Ishikawa (cell line): ENCODE measurements at regions not wholly inside any gene's neighbourhood (a gene's known extent, or its start where the extent isn't known, plus 50 kb on each side); places are given as distances from the start of the nearest gene placed in this dataset.

Source experiments
- EP300 ChIP-seq: IDR thresholded peaks from 2 replicates; pipeline ENCODE4 v1.6.1; 2012; ENCODE audit warnings: borderline replicate concordance
- TAF1 ChIP-seq: IDR thresholded peaks from 2 replicates; pipeline ENCODE4 v1.6.1; 2012; ENCODE audit warnings: low read depth, mild to moderate bottlenecking
- TEAD4 ChIP-seq: IDR thresholded peaks from 2 replicates; pipeline ENCODE4 v1.6.1; 2012
- ZBTB7A ChIP-seq: IDR thresholded peaks from 2 replicates; pipeline ENCODE4 v1.6.1; 2012; ENCODE audit warnings: low read depth
- TF ChIP-seq, protein P1 (sequence below): IDR thresholded peaks from 2 replicates; pipeline ENCODE4 v1.6.1; 2012
- TF ChIP-seq, protein P2 (sequence below): IDR thresholded peaks from 2 replicates; pipeline ENCODE4 v1.6.1; 2012
- TF ChIP-seq, protein P3 (sequence below): IDR thresholded peaks from 2 replicates; pipeline ENCODE4 v1.6.1; 2012; ENCODE audit warnings: low read depth, mild to moderate bottlenecking

DNA sequence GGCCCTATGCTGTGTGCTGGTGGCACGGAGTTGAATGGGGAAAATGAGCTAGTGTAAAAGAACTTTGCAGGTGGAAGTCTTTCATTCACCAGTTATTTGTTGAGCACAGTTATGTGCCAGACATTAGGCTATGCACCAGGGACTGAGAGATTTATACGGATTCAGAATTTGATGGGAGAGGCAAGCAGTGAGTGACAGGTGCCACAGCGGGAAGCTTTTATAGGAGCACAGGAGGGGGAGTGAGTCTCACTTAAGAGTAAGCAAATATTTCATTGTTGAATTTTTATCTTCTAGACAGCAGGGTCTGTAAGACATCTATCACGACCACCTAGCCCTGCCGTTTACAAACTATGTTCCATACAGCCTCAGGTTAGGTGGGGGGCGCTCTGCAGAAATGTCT, 320.6 kb downstream of the SNAPC1 start:
- TF ChIP-seq, protein P1, sequence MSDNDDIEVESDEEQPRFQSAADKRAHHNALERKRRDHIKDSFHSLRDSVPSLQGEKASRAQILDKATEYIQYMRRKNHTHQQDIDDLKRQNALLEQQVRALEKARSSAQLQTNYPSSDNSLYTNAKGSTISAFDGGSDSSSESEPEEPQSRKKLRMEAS, result no peak
- no peak for TF ChIP-seq ZBTB7A
- TF ChIP-seq, protein P2, sequence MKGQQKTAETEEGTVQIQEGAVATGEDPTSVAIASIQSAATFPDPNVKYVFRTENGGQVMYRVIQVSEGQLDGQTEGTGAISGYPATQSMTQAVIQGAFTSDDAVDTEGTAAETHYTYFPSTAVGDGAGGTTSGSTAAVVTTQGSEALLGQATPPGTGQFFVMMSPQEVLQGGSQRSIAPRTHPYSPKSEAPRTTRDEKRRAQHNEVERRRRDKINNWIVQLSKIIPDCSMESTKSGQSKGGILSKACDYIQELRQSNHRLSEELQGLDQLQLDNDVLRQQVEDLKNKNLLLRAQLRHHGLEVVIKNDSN, result no peak
- TF ChIP-seq TAF1, result no peak
- TF ChIP-seq EP300, result no peak
- TF ChIP-seq TEAD4, result no peak
- TF ChIP-seq, protein P3, sequence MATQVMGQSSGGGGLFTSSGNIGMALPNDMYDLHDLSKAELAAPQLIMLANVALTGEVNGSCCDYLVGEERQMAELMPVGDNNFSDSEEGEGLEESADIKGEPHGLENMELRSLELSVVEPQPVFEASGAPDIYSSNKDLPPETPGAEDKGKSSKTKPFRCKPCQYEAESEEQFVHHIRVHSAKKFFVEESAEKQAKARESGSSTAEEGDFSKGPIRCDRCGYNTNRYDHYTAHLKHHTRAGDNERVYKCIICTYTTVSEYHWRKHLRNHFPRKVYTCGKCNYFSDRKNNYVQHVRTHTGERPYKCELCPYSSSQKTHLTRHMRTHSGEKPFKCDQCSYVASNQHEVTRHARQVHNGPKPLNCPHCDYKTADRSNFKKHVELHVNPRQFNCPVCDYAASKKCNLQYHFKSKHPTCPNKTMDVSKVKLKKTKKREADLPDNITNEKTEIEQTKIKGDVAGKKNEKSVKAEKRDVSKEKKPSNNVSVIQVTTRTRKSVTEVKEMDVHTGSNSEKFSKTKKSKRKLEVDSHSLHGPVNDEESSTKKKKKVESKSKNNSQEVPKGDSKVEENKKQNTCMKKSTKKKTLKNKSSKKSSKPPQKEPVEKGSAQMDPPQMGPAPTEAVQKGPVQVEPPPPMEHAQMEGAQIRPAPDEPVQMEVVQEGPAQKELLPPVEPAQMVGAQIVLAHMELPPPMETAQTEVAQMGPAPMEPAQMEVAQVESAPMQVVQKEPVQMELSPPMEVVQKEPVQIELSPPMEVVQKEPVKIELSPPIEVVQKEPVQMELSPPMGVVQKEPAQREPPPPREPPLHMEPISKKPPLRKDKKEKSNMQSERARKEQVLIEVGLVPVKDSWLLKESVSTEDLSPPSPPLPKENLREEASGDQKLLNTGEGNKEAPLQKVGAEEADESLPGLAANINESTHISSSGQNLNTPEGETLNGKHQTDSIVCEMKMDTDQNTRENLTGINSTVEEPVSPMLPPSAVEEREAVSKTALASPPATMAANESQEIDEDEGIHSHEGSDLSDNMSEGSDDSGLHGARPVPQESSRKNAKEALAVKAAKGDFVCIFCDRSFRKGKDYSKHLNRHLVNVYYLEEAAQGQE, result no peak
